GM19035 (cell line): ENCODE measurements at regions not wholly inside any gene's neighbourhood (a gene's known extent, or its start where the extent isn't known, plus 50 kb on each side); places are given as distances from the start of the nearest gene placed in this dataset.
"Not testable (repeated sequence)": the region's sequence is repeated elsewhere in the genome, so short reads cannot be mapped to it uniquely, and the experiment has no call there.

Source experiments
- ATAC-seq: cut with Tn5 transposase; IDR thresholded peaks from one replicate; pipeline ENCODE4 v1.9.1; 2021; ENCODE audit not compliant: unreplicated experiment

DNA sequence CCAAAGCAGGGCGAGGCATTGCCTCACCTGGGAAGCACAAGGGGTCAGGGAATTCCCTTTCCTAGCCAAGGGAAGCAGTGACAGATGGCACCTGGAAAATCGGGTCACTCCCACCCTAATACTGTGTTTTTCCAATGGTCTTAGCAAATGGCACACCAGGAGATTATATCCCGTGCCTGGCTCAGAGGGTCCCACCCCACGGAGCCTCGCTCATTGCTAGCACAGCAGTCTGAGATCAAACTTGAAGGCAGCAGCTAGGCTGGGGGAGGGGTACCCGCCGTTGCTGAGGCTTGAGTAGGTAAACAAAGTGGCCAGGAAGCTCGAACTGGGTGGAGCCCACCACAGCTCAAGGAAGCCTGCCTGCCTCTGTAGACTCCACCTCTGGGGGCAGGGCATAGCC, 664.6 kb downstream of the NUP35 start:
- not testable (repeated sequence) for ATAC-seq

DNA sequence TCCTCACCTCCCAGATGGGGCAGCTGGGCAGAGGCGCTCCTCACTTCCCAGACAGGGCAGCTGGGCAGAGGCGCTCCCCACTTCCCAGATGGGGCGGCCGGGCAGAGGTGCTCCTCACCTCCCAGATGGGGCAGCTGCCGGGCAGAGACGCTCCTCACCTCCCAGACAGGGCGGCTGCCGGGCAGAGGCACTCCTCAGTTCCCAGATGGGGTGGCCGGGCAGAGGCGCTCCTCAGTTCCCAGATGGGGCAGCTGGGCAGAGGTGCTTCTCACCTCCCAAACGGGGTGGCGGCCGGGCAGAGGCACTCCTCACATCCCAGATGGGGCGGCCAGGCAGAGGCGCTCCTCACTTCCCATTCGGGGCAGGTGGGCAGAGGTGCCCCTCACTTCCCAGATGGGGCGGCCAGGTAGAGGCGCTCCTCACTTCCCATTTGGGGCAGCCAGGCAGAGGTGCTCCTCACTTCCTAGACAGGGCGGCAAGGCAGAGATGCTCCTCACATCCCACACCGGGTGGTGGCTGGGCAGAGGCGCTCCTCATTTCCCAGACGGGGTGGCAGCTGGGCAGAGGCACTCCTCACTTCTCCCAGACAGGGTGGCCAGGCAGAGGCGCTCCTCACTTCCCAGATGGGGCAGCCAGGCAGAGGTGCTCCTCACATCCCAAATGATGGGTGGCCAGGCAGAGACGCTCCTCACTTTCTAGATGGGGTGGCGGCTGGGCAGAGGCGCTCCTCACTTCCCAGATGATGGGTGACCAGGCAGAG, 668.1 kb downstream of the NUP35 start:
- ATAC-seq, result not testable (repeated sequence)

DNA sequence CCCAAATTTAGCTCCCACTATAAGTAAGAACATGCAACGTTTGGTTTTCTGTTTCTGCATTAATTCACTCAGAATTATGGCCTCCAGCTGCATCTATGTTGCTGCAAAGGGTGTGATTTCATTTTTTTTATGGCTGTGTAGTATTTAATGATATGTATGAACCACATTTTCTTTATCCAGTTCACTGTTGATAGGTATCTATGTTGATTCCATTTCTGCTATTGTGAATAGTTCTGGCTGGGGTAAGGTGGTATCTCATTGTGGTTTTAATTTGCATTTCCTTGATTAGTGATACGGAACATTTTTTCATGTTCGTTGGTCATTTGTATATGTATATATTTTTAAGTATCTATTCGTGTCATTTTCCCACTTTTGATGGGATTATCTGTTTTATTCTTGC, 674.3 kb downstream of the NUP35 start:
- ATAC-seq, result no peak

DNA sequence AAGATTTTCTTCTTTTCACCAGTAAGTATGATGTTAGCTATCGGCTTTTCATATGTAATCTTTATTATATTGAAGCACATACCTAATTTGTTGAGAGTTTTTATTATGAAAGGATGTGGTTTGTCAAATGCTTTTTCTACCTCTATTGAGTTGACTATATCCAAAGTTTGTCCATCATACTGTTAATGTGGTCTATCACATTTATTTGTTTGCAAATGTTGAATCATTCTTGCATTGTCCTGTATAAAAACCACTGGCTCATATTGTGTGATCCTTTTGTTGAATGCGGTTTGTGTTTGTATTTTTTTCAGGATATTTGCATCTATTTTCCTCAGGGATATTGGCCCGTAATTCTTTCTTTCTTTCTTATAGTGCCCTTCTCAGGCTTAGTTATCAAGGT, 675.5 kb downstream of the NUP35 start:
- ATAC-seq, result no peak

DNA sequence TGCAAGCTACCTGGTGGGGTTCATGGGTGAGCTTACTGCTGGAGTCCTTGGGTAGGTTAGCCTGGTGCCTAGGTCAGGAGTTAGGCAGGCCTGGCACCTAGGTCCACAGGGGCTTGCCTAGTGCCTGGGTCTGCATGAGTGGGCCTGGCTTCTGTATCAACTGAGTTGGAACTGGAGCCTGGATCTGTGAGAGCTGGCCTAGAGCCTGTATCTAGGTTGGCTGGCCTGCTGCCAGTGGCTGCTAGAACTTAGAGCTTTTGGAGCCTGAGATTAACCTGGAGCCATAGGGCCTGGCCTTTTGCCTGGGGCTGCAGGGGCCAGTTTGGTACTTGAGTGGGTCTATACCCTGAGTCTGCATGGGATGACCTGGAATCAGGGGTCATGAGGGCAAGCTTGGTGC, 679.4 kb downstream of the NUP35 start:
- no peak for ATAC-seq

DNA sequence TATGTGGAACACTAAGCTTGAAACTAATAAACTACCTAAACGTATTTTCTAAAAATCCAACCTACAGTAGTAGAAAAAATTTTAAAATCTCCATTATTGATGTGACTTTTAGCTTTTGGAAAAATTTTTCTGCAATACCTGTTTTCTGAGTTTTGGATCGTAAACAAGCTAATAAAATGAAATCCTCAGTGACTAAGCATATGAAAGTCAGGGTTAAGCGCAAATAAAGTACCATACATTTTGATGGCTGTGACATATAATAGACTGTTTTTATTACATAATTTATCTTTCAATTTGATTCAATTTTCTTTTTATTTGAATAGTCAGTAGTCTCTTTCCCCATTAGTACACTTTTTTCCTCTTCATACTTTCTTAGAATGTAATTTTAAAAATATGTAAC, 683.6 kb downstream of the NUP35 start:
- ATAC-seq, result no peak

DNA sequence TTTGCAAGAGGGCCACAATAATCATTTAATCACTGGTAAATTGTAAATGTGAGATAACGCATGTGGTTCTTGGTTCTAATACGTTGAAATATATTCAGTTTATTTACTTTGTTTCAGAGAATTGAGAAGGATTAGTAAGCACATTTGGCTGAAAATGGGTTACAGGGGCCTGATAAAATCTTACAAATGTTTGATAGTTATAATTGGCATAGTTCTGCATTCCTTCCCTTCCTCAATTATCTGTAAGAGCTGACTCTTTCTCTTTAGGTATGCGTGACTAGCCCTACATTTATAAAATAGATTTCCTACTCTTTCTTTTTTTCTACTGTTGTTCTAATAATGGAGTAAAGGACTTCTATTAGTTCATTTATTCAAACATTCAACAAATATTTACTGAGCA, 685.2 kb downstream of the NUP35 start:
- no peak for ATAC-seq

DNA sequence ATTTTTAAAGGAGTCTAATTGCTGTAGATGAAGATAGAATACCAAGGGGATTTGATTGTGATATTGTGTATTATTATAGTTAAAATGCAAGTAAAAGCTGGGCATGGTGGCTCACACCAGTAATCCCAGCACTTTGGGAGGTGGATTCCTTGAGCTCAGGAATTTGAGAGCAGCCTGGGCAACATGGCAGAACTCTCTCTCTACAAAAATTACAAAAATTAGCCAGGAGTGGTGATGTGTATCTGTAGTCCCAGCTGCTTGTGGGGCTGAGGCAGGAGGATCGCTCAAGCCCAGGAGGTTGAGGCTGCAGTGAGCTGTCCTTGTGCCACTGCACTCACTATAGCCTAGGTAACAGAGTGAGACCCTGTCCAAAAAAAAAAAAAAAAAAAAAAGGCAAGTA, 687.0 kb downstream of the NUP35 start:
- ATAC-seq, result no peak

DNA sequence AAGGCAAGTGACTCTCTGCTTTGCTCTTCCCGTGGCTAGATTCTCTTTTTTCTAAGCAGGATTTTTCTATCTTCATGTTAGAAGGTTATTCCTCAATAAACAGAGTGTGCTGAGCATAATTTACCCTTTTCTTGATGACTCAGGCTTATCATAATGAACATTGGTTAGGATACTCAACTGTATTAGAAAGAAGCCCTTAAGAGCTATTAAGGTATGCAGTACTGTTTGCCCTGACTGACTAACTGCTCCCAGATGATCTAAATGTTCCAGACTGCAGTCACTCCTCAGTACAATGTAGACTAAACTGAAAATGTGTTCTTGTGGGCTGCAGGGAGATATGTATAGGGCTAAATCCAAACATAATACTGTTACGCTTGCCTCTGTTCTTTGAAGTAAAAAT, 687.8 kb downstream of the NUP35 start:
- ATAC-seq, result no peak

DNA sequence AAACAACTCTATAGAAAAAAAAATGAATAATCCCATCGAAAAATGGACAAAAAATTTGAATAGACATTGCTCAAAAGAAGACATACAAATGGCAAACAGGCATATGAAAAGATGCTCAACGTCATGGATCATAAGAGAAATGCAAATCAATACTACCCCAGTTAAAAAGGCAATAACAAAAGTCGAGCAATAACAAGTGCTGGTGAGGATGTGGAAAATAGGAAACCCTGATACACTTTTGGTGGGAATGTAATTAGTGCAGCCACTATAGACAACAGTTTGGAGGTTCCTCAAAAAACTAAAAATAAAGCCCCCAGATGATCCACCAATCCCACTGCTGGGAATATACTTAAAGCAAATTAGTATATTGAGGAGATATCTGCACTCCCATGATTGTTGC, 701.5 kb downstream of the NUP35 start:
- no peak for ATAC-seq

DNA sequence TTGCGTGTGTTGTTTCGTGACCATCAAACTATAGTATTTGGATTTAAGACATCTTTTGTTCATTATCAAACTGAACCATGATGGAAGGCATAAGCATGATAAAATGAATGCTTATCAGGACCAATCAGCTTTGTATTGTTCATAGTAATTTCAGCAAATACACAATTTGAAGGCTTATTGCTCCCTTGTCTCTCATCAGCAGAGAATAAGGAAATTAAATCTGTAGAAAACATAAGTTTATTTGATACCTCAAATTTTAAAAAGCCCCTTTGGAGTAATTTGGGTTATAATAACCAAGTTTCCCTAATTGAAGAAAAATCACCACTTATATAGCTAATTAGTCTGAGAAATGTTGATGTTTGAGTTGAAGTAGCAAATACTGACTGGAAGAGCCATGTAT, 705.7 kb downstream of the NUP35 start:
- no peak for ATAC-seq

DNA sequence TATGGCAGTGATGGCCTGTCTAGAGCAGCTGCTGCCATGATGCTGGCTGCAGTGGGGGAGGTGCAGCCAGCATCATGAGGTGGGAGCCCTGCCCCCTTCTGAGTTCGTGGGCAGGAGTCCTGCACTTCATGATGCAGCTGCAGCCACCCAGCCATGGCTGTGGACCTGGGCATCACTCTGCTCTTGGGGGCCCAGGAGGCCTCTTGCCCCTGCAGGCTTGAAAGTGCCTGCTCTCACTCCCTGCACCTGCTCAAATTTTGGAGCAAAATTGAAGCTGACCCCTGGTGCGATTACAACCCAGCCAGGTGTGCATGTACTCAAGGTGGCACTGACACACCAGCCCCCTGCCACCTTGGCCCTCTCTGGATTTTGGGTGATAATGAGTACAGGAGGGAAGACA, 712.9 kb downstream of the NUP35 start:
- ATAC-seq, result no peak

DNA sequence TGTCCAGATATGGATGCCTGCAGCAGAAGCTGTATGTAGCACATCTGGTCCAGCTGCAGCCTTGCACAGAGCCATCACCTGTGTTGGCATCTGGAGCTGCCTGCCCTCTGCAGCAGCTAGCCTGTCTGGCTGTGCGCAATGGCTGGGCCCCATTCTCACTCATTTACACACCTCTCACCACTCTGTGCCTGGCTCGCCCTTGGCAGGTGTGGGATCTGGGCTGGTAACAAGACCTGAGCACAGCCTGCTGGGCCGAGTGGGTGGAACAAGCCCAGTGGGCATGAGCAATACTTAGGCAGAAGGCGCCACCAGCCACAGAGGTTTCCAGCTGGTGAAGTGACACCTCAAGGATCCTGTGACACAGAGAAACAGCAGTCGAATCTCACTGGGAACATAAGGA, 714.1 kb downstream of the NUP35 start:
- ATAC-seq, result no peak

DNA sequence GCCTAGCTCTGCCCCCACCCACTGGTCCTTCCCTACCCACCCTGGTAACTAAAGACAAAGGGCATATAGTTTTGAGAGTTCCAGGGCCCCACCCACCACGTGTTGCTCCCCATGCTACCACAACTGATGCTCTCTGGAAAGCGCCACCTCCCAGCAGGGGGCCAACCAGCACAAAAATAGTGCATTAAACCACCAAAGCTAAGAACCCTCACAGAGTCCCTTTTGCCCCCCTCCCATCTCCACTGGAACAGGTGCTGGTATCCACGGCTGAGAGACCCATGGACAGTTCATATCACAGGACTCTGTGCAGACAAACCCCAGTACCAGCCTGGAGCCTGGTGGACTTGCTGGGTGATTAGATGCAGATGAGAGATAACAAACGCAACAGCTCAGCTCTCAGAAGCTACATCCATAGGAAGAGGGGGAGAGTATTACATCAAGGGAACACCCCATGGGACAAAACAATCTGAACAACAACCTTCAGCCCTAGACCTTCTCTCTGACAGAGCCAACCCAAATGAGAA, 715.9 kb downstream of the NUP35 start:
- ATAC-seq, result no peak

DNA sequence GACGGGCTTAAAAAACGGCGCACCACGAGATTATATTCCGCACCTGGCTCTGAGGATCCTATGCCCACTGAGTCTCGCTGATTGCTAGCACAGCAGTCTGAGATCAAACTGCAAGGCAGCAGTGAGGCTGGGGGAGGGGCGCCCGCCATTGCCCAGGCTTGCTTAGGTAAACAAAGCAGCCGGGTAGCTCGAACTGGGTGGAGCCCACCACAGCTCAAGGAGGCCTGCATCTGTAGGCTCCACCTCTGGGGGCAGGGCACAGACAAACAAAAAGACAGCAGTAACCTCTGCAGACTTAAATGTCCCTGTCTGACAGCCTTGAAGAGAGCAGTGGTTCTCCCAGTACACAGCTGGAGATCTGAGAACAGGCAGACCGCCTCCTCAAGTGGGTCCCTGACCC, 725.6 kb downstream of the NUP35 start:
- ATAC-seq, result not testable (repeated sequence)

DNA sequence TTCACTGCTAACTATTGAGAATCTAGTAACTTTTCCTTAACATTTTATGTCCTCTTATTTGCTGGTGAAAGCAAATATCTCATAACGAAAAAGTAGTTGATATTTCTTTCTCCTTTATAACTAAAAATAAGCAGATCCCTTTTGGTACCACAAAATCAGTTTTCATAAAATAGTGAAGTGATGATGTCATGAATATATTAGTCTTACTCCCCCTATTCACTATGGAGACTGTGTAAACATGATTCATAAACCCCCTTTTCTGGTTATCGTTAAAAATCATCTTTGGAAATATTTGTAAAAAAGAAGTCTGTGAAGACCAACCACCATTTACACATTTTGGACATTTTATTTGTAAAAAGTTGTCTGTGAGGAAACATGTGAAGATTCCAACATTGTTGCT, 734.9 kb downstream of the NUP35 start:
- no peak for ATAC-seq

DNA sequence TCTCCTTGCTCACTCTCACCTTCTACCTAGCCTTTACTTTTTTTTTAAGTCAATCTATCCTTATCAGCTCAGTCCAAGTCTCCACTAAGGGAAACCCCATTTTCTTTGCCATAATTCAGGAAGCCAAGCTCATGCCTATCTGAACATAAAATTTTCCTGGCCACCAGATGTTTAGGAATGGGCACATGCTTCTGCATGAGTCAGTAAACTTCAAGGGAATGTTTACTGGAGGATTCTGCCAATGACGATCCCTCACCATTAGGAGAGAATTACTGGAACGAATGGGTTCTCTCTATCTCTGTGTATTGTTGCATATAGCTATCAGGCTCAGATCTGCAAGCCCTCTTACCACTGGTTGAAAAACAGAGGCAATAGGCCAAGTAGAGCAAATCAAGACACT, 731.7 kb upstream of the ZNF804A start:
- no peak for ATAC-seq

DNA sequence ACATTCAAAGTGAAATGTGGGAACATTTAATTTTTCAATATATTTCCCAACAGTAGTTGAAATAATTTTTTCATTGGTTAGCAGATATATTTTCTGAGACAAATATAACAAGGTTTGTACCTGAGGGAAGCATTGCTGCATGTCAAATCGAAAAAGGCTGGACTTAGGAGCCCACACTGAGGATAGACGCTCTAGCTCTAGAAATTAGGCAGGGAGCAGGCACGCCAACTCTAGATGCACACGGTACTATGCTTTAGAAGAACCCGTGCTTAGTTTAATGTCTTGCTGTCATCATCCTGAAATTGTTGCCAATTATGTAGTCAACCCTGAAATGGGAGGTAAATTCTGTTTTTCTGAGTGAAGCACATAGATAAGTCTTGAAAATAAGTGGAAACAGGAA, 731.1 kb upstream of the ZNF804A start:
- ATAC-seq, result no peak

DNA sequence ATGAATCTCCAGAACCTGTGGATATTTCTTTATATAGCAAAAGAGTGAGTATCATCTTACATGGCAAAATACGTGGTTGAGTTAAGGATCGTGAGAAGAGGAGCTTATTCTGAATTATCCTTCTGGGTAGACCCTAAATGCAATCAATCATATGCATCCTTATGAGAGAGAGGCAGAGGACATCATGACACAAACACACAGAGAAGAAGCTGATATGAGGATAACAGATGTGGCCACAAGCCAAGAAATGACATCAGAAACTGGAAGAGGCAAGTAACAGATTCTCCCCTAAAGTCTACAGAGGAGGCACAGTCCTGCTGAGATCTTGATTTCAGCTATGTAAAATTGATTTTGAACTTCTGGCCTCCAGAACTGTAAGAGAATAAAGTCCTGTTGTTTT, 730.2 kb upstream of the ZNF804A start:
- ATAC-seq, result no peak

DNA sequence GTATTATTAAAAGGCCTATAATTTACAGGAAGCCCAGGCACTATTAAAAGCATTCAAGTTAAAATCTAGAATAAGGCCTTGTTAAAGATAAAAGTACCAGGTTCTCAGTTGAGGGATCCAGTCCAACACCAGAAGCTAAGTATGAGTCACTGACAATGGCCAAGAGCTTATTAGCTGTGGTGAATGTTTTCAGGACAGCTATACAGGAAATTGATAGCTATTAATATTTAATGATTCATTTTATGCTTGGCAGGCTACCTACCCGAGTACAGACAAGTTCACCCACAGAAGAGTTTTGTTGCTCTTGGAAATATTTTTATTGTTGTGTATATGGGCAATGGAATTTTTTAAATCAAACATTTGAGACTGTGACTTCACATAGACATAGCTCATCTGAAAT, 729.6 kb upstream of the ZNF804A start:
- no peak for ATAC-seq

DNA sequence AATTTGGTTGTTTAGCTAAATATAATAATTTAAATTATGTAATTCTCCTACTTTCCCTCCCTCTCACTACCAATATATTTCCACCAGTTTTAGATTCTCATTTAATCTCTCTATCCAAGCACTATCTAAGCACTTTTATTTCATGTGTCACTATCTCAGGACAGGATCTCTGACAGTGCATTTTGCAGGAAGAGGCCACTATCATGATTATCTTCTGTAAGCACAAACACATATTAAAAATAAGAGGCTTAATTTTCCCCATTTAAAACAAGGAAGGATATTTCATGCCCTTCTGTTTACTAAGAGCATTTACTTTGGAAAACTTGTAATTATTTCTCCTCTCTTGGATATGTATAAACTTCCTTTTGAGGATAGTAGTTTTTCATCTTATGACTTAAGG, 726.2 kb upstream of the ZNF804A start:
- no peak for ATAC-seq

DNA sequence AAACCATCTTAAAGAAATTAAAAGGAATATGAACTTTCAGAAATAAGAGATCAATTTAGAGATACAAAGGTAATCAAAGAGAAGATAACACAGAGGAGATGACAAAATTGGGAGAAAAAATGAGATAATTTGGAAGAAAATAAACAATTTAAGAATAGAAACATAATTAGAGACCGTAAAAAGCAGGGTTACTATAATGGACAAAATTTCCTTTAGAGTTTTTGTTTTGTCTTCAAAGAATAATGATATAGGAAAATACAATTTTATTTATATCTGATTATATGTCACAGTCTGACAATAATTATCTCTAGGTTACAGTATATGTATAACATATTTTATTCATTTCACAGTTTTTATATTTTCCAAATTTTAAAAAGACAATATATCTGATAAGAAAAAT, 716.4 kb upstream of the ZNF804A start:
- no peak for ATAC-seq

DNA sequence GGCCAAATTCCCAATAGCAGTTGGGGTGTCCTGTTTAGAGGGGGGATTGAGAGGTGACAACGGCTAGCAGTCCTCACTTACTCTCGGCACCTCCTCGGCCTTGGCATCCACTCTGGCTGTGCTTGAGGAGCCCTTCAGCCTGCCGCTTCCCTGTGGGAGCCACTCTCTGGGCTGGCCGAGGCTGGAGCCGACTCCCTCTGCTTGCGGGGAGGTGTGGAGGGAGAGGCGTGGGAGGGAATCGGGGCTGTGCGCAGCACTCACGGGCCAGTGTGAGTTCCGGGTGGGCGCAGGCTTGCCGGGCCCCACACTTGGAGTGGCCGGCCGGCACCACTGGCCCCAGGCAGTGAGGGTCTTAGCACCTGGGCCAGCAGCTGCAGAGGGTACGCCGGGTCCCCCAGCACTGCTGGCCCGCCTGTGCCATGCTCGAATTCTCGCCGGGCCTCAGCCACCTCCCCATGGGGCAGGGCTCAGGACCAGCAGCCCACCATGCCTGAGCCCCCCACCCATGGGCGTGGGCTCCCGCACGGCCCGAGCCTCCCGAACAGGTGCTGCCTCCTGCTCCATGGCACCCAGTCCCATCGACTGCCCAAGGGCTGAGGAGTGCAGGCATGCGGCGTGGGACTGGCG, 705.9 kb upstream of the ZNF804A start:
- no peak for ATAC-seq
